HepG2 (cell line): ENCODE measurements at regions not wholly inside any gene's neighbourhood (a gene's known extent, or its start where the extent isn't known, plus 50 kb on each side); places are given as distances from the start of the nearest gene placed in this dataset.

Experiments
- ATF1 ChIP-seq: IDR thresholded peaks from 2 replicates; pipeline ENCODE4 v1.6.1; 2016; ENCODE audit warnings: mild to moderate bottlenecking, control low read depth
- HOXA5 ChIP-seq: sonication (generic); formaldehyde crosslinking; IDR thresholded peaks from 2 replicates; pipeline ENCODE4 v1.4.0; 2020; ENCODE audit warnings: missing genetic modification reagents
- MED1 ChIP-seq: sonication (generic); formaldehyde crosslinking; IDR thresholded peaks from 2 replicates; pipeline ENCODE4 v1.4.0; 2020; ENCODE audit warnings: missing genetic modification reagents
- TBX2 ChIP-seq: sonication (generic); formaldehyde crosslinking; IDR thresholded peaks from 2 replicates; pipeline ENCODE4 v1.5.0; 2020; ENCODE audit warnings: missing genetic modification reagents, mild to moderate bottlenecking, borderline replicate concordance
- THAP7 ChIP-seq: sonication (generic); formaldehyde crosslinking; IDR thresholded peaks from 2 replicates; pipeline ENCODE4 v1.8.1; 2023; ENCODE audit warnings: mild to moderate bottlenecking, missing genetic modification reagents
- ZFYVE20 ChIP-seq: sonication (generic); formaldehyde crosslinking; IDR thresholded peaks from 2 replicates; pipeline ENCODE4 v1.8.0; 2023; ENCODE audit warnings: low read depth, mild to moderate bottlenecking, moderate library complexity, missing genetic modification reagents, borderline replicate concordance
- small RNA-seq, 3 experiments: library from RNA; depleted of rRNA; stranded (forward); fragments of <200 nt; gene quantifications; one replicate each; pipeline ENCODE3, GENCODE V24; 2012; ENCODE audit warnings: low read depth in 2 of 3, low replicate concordance in 1 of 3; ENCODE audit not compliant: insufficient read length in 3 of 3, insufficient read depth in 2 of 3

- TF ChIP-seq HOXA5 (no peak), THAP7 (CRISPR knock-in tag) (no peak), TBX2 (CRISPR knock-in tag) (no peak), ZFYVE20 (CRISPR knock-in tag) (no peak), ATF1 (CRISPR knock-in tag) (no peak), MED1 (CRISPR knock-in tag) (no peak)
- TF ChIP-seq, all 625 proteins: peak for 0
These were observed 56.7 kb upstream of the EFHC2 start (continued) for GRCh38 chrX:44400161-44400560.

Small RNA genes in the stretch of these regions (small RNA-seq; reads per million reads assigned to genes)
- 0 reads per million in 3 experiments for gene RF00019
